ENCODE measurements at regions not wholly inside any gene's neighbourhood (a gene's known extent, or its start where the extent isn't known, plus 50 kb on each side); places are given as distances from the start of the nearest gene placed in this dataset.

GRCh38 chr2:217160978-217161973 lies 301.4 kb upstream of the TNP1 start:
- H3K9ac ChIP-seq (ENCODE audit: low read depth in 1 of 3, low read length in 3 of 3), result no peak overlapping the region
- no peak overlapping the region for H3K4me3 ChIP-seq (ENCODE audit: low read length in 3 of 3)
- no peaks in the 10 kb centered on the region for H3K9me3 ChIP-seq (ENCODE audit: control insufficient read depth in 3 of 3, low read length in 3 of 3)
- H3K27ac ChIP-seq (ENCODE audit: low read depth, low read length), result no peak overlapping the region
- peaks cover 9 to 32% (median 22%) of the 10 kb centered on the region in 3 donors for H3K4me1 ChIP-seq (ENCODE audit: control insufficient read depth in 3 of 3, insufficient read depth in 3 of 3, low read length in 3 of 3)
- no peaks in the 10 kb centered on the region for H3K36me3 ChIP-seq (ENCODE audit: control insufficient read depth in 3 of 3, insufficient read depth in 3 of 3, low read length in 3 of 3)
- H3K27me3 ChIP-seq (ENCODE audit: control insufficient read depth in 3 of 3, insufficient read depth in 3 of 3, low read length in 3 of 3), result peaks cover 0 to 2% (median 0%) of the 10 kb centered on the region in 3 donors

- no peak overlapping the region for H3K9ac ChIP-seq (ENCODE audit: low read depth in 1 of 3, low read length in 3 of 3)
- no peak overlapping the region for H3K4me3 ChIP-seq (ENCODE audit: low read length in 3 of 3)
- no peaks in the 10 kb centered on the region for H3K9me3 ChIP-seq (ENCODE audit: control insufficient read depth in 3 of 3, low read length in 3 of 3)
- H3K27me3 ChIP-seq (ENCODE audit: control insufficient read depth in 3 of 3, insufficient read depth in 3 of 3, low read length in 3 of 3), result peaks cover 0 to 2% (median 2%) of the 10 kb centered on the region in 3 donors
- H3K27ac ChIP-seq (ENCODE audit: low read depth, low read length), result no peak overlapping the region
- peaks cover 9 to 26% (median 22%) of the 10 kb centered on the region in 3 donors for H3K4me1 ChIP-seq (ENCODE audit: control insufficient read depth in 3 of 3, insufficient read depth in 3 of 3, low read length in 3 of 3)
- H3K36me3 ChIP-seq (ENCODE audit: control insufficient read depth in 3 of 3, insufficient read depth in 3 of 3, low read length in 3 of 3), result no peaks in the 10 kb centered on the region
These were observed 300.4 kb upstream of the TNP1 start for GRCh38 chr2:217160103-217160743.

GRCh38 chr2:217158928-217159327 lies 299.1 kb upstream of the TNP1 start:
- Histone ChIP-seq H3K4me1 (ENCODE audit: control insufficient read depth in 3 of 3, insufficient read depth in 3 of 3, low read length in 3 of 3) (peaks cover 6 to 19% (median 16%) of the 10 kb centered on the region in 3 donors), H3K9me3 (ENCODE audit: control insufficient read depth in 3 of 3, low read length in 3 of 3) (no peaks in the 10 kb centered on the region), H3K27ac (ENCODE audit: low read depth, low read length) (no peak overlapping the region), H3K4me3 (ENCODE audit: low read length in 3 of 3) (no peak overlapping the region), H3K36me3 (ENCODE audit: control insufficient read depth in 3 of 3, insufficient read depth in 3 of 3, low read length in 3 of 3) (no peaks in the 10 kb centered on the region), H3K27me3 (ENCODE audit: control insufficient read depth in 3 of 3, insufficient read depth in 3 of 3, low read length in 3 of 3) (peaks cover 0 to 2% (median 2%) of the 10 kb centered on the region in 3 donors), H3K9ac (ENCODE audit: low read depth in 1 of 3, low read length in 3 of 3) (no peak overlapping the region)

GRCh38 chr2:217157581-217157980 lies 297.7 kb upstream of the TNP1 start:
- no peak overlapping the region for H3K4me3 ChIP-seq (ENCODE audit: low read length in 3 of 3)
- H3K4me1 ChIP-seq (ENCODE audit: control insufficient read depth in 3 of 3, insufficient read depth in 3 of 3, low read length in 3 of 3), result peaks cover 0 to 13% (median 9%) of the 10 kb centered on the region in 3 donors
- peaks cover 0 to 2% (median 2%) of the 10 kb centered on the region in 3 donors for H3K27me3 ChIP-seq (ENCODE audit: control insufficient read depth in 3 of 3, insufficient read depth in 3 of 3, low read length in 3 of 3)
- H3K9ac ChIP-seq (ENCODE audit: low read depth in 1 of 3, low read length in 3 of 3), result no peak overlapping the region
- no peak overlapping the region for H3K27ac ChIP-seq (ENCODE audit: low read depth, low read length)
- H3K9me3 ChIP-seq (ENCODE audit: control insufficient read depth in 3 of 3, low read length in 3 of 3), result no peaks in the 10 kb centered on the region
- no peaks in the 10 kb centered on the region for H3K36me3 ChIP-seq (ENCODE audit: control insufficient read depth in 3 of 3, insufficient read depth in 3 of 3, low read length in 3 of 3)

GRCh38 chr2:217156801-217157200 lies 296.9 kb upstream of the TNP1 start:
- Histone ChIP-seq H3K4me1 (ENCODE audit: control insufficient read depth in 3 of 3, insufficient read depth in 3 of 3, low read length in 3 of 3) (peaks cover 0 to 13% (median 9%) of the 10 kb centered on the region in 3 donors), H3K9ac (ENCODE audit: low read depth in 1 of 3, low read length in 3 of 3) (no peak overlapping the region), H3K4me3 (ENCODE audit: low read length in 3 of 3) (no peak overlapping the region), H3K27ac (ENCODE audit: low read depth, low read length) (no peak overlapping the region), H3K36me3 (ENCODE audit: control insufficient read depth in 3 of 3, insufficient read depth in 3 of 3, low read length in 3 of 3) (no peaks in the 10 kb centered on the region), H3K9me3 (ENCODE audit: control insufficient read depth in 3 of 3, low read length in 3 of 3) (no peaks in the 10 kb centered on the region), H3K27me3 (ENCODE audit: control insufficient read depth in 3 of 3, insufficient read depth in 3 of 3, low read length in 3 of 3) (peaks cover 0 to 2% (median 2%) of the 10 kb centered on the region in 3 donors)

- peaks cover 0 to 2% (median 2%) of the 10 kb centered on the region in 3 donors for H3K27me3 ChIP-seq (ENCODE audit: control insufficient read depth in 3 of 3, insufficient read depth in 3 of 3, low read length in 3 of 3)
- H3K9ac ChIP-seq (ENCODE audit: low read depth in 1 of 3, low read length in 3 of 3), result no peak overlapping the region
- no peak overlapping the region for H3K4me3 ChIP-seq (ENCODE audit: low read length in 3 of 3)
- H3K4me1 ChIP-seq (ENCODE audit: control insufficient read depth in 3 of 3, insufficient read depth in 3 of 3, low read length in 3 of 3), result peaks cover 0 to 9% (median 9%) of the 10 kb centered on the region in 3 donors
- H3K9me3 ChIP-seq (ENCODE audit: control insufficient read depth in 3 of 3, low read length in 3 of 3), result no peaks in the 10 kb centered on the region
- no peaks in the 10 kb centered on the region for H3K36me3 ChIP-seq (ENCODE audit: control insufficient read depth in 3 of 3, insufficient read depth in 3 of 3, low read length in 3 of 3)
- H3K27ac ChIP-seq (ENCODE audit: low read depth, low read length), result no peak overlapping the region
These were observed 295.1 kb upstream of the TNP1 start for GRCh38 chr2:217154923-217155322.

GRCh38 chr2:217153510-217153909 lies 293.6 kb upstream of the TNP1 start:
- Histone ChIP-seq H3K4me1 (ENCODE audit: control insufficient read depth in 3 of 3, insufficient read depth in 3 of 3, low read length in 3 of 3) (peaks cover 0 to 9% (median 9%) of the 10 kb centered on the region in 3 donors), H3K27me3 (ENCODE audit: control insufficient read depth in 3 of 3, insufficient read depth in 3 of 3, low read length in 3 of 3) (peaks cover 0 to 2% (median 2%) of the 10 kb centered on the region in 3 donors), H3K4me3 (ENCODE audit: low read length in 3 of 3) (no peak overlapping the region), H3K9ac (ENCODE audit: low read depth in 1 of 3, low read length in 3 of 3) (no peak overlapping the region), H3K36me3 (ENCODE audit: control insufficient read depth in 3 of 3, insufficient read depth in 3 of 3, low read length in 3 of 3) (no peaks in the 10 kb centered on the region), H3K9me3 (ENCODE audit: control insufficient read depth in 3 of 3, low read length in 3 of 3) (no peaks in the 10 kb centered on the region), H3K27ac (ENCODE audit: low read depth, low read length) (no peak overlapping the region)

GRCh38 chr2:217152831-217153230 lies 293.0 kb upstream of the TNP1 start:
- Histone ChIP-seq H3K36me3 (ENCODE audit: control insufficient read depth in 3 of 3, insufficient read depth in 3 of 3, low read length in 3 of 3) (no peaks in the 10 kb centered on the region), H3K9me3 (ENCODE audit: control insufficient read depth in 3 of 3, low read length in 3 of 3) (no peaks in the 10 kb centered on the region), H3K27ac (ENCODE audit: low read depth, low read length) (no peak overlapping the region), H3K9ac (ENCODE audit: low read depth in 1 of 3, low read length in 3 of 3) (no peak overlapping the region), H3K4me1 (ENCODE audit: control insufficient read depth in 3 of 3, insufficient read depth in 3 of 3, low read length in 3 of 3) (peaks cover 0 to 10% (median 6%) of the 10 kb centered on the region in 3 donors), H3K27me3 (ENCODE audit: control insufficient read depth in 3 of 3, insufficient read depth in 3 of 3, low read length in 3 of 3) (peaks cover 0 to 2% (median 0%) of the 10 kb centered on the region in 3 donors), H3K4me3 (ENCODE audit: low read length in 3 of 3) (no peak overlapping the region)

- Histone ChIP-seq H3K27me3 (ENCODE audit: control insufficient read depth in 3 of 3, insufficient read depth in 3 of 3, low read length in 3 of 3) (peaks cover 0 to 2% (median 0%) of the 10 kb centered on the region in 3 donors), H3K36me3 (ENCODE audit: control insufficient read depth in 3 of 3, insufficient read depth in 3 of 3, low read length in 3 of 3) (no peaks in the 10 kb centered on the region), H3K27ac (ENCODE audit: low read depth, low read length) (no peak overlapping the region)
These were observed 291.8 kb upstream of the TNP1 start for GRCh38 chr2:217151509-217152206.

More at GRCh38 chr2:217151509-217152206, 291.8 kb upstream of the TNP1 start:
- Histone ChIP-seq H3K9ac (ENCODE audit: low read depth in 1 of 3, low read length in 3 of 3) (no peak overlapping the region), H3K4me1 (ENCODE audit: control insufficient read depth in 3 of 3, insufficient read depth in 3 of 3, low read length in 3 of 3) (peaks cover 0 to 4% (median 0%) of the 10 kb centered on the region in 3 donors), H3K9me3 (ENCODE audit: control insufficient read depth in 3 of 3, low read length in 3 of 3) (no peaks in the 10 kb centered on the region), H3K4me3 (ENCODE audit: low read length in 3 of 3) (no peak overlapping the region)
